ENCODE measurements at regions not wholly inside any gene's neighbourhood (a gene's known extent, or its start where the extent isn't known, plus 50 kb on each side); places are given as distances from the start of the nearest gene placed in this dataset.

DNA sequence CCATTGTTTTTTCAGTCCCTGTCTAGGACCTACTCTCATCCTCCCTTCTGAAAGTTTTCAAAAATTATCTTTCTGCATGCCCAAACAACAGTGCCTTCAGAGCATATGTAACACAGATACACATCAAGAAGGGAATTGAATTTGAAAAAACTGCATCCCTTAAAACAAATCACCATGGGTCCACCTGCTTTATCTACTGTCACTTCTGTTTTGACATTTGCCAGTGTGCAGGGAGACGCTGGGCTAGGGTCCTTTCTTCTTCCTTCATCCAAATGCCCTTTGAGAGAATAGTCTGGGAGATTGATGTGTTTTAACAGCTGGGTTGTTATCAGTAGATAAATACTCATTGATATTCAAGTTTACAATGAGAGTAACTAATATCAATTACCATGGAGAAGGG is 1630.1 kb downstream of the MAT2B start:
- H3K9me3 ChIP-seq (ENCODE audit: control insufficient read depth, low read length): no peaks in the 10 kb centered on the region
- H3K4me1 ChIP-seq (ENCODE audit: control insufficient read depth in 1 of 2, insufficient read depth in 2 of 2, low read length in 2 of 2): no peaks in the 10 kb centered on the region
- no peaks in the 10 kb centered on the region for H3K27me3 ChIP-seq (ENCODE audit: control insufficient read depth in 1 of 2, insufficient read depth in 2 of 2, low read length in 1 of 2)
- no peak overlapping the region for H3K4me3 ChIP-seq (ENCODE audit: low read length in 2 of 2)
- no peaks in the 10 kb centered on the region for H3K36me3 ChIP-seq (ENCODE audit: control insufficient read depth in 1 of 2, insufficient read depth in 2 of 2, low read length in 1 of 2)
- no peak for ATAC-seq (ENCODE audit: low FRiP score)
- DNase-seq: no peak
- H3K27ac ChIP-seq (ENCODE audit: low read depth in 1 of 2, low read length in 2 of 2): no peak overlapping the region
- WGBS, 2 donors: 0 to 4% methylated on average over 1 of the region's 1 CpG
- intact Hi-C loops (cut with DNase I): no loop called here

DNA sequence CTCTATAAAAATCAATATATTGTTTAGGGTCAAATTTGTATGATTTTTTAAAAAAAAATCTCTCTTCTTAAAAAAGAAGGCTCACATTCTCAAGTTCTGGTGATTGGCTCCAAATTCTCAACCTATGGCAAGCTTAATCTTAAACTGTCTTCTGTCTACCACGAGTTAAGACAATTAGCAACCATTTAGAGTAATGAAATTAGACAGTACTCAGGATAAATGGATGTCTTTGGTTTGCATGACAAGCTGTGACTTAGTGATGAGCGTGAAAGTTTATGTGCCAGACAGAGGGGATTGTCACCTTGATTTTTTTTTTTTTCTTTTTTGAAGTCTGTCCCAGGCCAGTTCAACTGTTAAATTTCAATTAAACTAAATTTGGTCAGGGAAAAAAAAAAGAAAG is 1632.3 kb downstream of the MAT2B start:
- Histone ChIP-seq H3K4me1 (ENCODE audit: control insufficient read depth in 1 of 2, insufficient read depth in 2 of 2, low read length in 2 of 2) (no peaks in the 10 kb centered on the region), H3K4me3 (ENCODE audit: low read length in 2 of 2) (no peak overlapping the region), H3K36me3 (ENCODE audit: control insufficient read depth in 1 of 2, insufficient read depth in 2 of 2, low read length in 1 of 2) (no peaks in the 10 kb centered on the region), H3K27ac (ENCODE audit: low read depth in 1 of 2, low read length in 2 of 2) (no peak overlapping the region), H3K9me3 (ENCODE audit: control insufficient read depth, low read length) (no peaks in the 10 kb centered on the region), H3K27me3 (ENCODE audit: control insufficient read depth in 1 of 2, insufficient read depth in 2 of 2, low read length in 1 of 2) (no peaks in the 10 kb centered on the region)
- intact Hi-C loops (cut with DNase I): no loop called here
- 55 to 57% methylated on average over 2 of the region's 2 CpGs for WGBS, 2 donors
- DNase-seq: no peak
- no peak for ATAC-seq (ENCODE audit: low FRiP score)

DNA sequence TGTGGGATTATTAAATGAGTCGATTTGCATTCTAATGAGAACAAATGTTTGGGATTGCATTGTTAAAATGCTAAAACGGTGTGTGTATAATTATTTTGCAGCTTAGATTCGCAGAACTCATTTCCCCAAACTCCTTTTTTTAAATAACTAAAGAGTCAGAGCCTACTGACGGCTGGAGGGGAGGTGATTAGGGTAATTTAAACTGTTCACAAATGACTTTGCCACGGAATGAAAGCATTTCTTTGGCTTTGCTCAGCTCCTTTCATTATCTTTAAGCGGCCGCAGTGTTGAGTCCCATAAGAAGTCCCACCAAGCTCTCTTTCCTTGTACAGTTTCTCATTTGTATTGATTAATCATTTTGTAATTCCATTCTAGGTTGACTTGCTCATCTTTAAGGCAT is 1632.8 kb downstream of the MAT2B start:
- no peaks in the 10 kb centered on the region for H3K36me3 ChIP-seq (ENCODE audit: control insufficient read depth in 1 of 2, insufficient read depth in 2 of 2, low read length in 1 of 2)
- no peak for ATAC-seq (ENCODE audit: low FRiP score)
- no peaks in the 10 kb centered on the region for H3K9me3 ChIP-seq (ENCODE audit: control insufficient read depth, low read length)
- no peaks in the 10 kb centered on the region for H3K4me1 ChIP-seq (ENCODE audit: control insufficient read depth in 1 of 2, insufficient read depth in 2 of 2, low read length in 2 of 2)
- no peak overlapping the region for H3K4me3 ChIP-seq (ENCODE audit: low read length in 2 of 2)
- WGBS, 2 donors: 22 to 26% methylated on average over 7 of the region's 7 CpGs
- no peak for DNase-seq
- no peaks in the 10 kb centered on the region for H3K27me3 ChIP-seq (ENCODE audit: control insufficient read depth in 1 of 2, insufficient read depth in 2 of 2, low read length in 1 of 2)
- no peak overlapping the region for H3K27ac ChIP-seq (ENCODE audit: low read depth in 1 of 2, low read length in 2 of 2)
- intact Hi-C loops (cut with DNase I): no loop called here

DNA sequence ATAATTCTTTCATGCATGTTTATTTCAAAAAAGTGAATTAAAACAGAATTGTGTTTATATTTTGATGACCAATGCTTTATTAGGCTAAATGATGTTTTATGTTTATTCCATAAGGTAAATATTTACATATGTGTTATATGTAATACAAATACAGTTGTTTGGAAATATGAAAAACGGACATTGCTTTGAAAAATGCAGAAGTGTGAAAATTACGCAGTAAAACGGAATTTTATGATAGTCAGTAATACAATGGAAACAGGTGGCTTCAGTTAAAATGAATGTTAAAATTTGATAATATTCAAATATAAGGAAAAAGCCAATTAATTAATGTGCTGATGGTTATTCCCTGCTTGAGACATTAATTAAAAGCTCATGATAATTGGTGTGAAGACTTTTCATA is 1633.8 kb downstream of the MAT2B start:
- H3K4me3 ChIP-seq (ENCODE audit: low read length in 2 of 2): no peak overlapping the region
- H3K36me3 ChIP-seq (ENCODE audit: control insufficient read depth in 1 of 2, insufficient read depth in 2 of 2, low read length in 1 of 2): no peaks in the 10 kb centered on the region
- H3K9me3 ChIP-seq (ENCODE audit: control insufficient read depth, low read length): no peaks in the 10 kb centered on the region
- H3K27me3 ChIP-seq (ENCODE audit: control insufficient read depth in 1 of 2, insufficient read depth in 2 of 2, low read length in 1 of 2): peaks cover 0 to 2% of the 10 kb centered on the region in 2 donors
- 78 to 84% methylated on average over 3 of the region's 3 CpGs for WGBS, 2 donors
- intact Hi-C loops (cut with DNase I): no loop called here
- no peaks in the 10 kb centered on the region for H3K4me1 ChIP-seq (ENCODE audit: control insufficient read depth in 1 of 2, insufficient read depth in 2 of 2, low read length in 2 of 2)
- H3K27ac ChIP-seq (ENCODE audit: low read depth in 1 of 2, low read length in 2 of 2): no peak overlapping the region
- DNase-seq (no peak), ATAC-seq (ENCODE audit: low FRiP score) (no peak)

DNA sequence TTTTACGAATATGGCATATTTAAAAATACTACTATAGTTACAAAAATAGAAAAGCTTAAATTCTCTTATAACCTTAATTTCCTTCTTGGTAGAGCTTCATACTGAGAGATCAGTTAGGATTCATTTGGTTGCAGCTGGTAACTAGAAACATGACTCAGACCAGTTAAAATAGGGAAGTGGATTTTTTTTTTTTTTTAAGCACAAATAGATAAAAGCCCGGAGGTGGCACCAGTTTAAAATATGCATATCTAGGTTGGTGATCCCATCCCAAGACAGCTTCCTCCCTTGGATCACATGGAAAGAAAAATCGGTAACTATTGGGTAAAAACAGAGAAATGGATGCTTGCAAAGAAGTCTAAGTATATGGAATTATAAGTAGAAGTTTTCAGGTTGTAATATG is 1634.3 kb downstream of the MAT2B start:
- Histone ChIP-seq H3K4me3 (ENCODE audit: low read length in 2 of 2) (no peak overlapping the region), H3K4me1 (ENCODE audit: control insufficient read depth in 1 of 2, insufficient read depth in 2 of 2, low read length in 2 of 2) (no peaks in the 10 kb centered on the region), H3K36me3 (ENCODE audit: control insufficient read depth in 1 of 2, insufficient read depth in 2 of 2, low read length in 1 of 2) (no peaks in the 10 kb centered on the region), H3K9me3 (ENCODE audit: control insufficient read depth, low read length) (no peaks in the 10 kb centered on the region), H3K27ac (ENCODE audit: low read depth in 1 of 2, low read length in 2 of 2) (no peak overlapping the region), H3K27me3 (ENCODE audit: control insufficient read depth in 1 of 2, insufficient read depth in 2 of 2, low read length in 1 of 2) (peaks cover 0 to 2% of the 10 kb centered on the region in 2 donors)
- intact Hi-C loops (cut with DNase I): no loop called here
- no peak for ATAC-seq (ENCODE audit: low FRiP score)
- DNase-seq: no peak
- WGBS, 2 donors: 66 to 78% methylated on average over 3 of the region's 3 CpGs

DNA sequence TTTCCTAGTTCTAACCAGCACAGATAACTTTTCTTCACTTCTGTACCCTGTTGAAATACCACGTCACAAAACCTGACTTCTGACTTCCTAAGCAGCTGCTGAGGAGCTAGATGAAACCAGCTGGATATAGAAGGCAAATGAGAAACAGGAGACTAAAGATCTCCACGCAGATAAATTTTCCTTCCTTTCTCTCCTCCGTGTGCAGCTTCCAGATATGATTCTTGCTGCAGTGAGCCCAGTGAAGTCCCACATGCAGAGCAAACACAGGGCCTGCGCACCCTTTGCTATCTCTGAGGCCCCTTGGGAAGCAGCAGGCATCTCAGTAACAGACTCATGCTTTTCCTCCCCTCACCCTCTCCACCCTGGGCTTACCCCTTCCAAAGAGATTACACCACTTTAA is 1638.3 kb downstream of the MAT2B start:
- H3K4me1 ChIP-seq (ENCODE audit: control insufficient read depth in 1 of 2, insufficient read depth in 2 of 2, low read length in 2 of 2): no peaks in the 10 kb centered on the region
- no peak for ATAC-seq (ENCODE audit: low FRiP score)
- WGBS, 2 donors: 17 to 21% methylated on average over 4 of the region's 4 CpGs

DNA sequence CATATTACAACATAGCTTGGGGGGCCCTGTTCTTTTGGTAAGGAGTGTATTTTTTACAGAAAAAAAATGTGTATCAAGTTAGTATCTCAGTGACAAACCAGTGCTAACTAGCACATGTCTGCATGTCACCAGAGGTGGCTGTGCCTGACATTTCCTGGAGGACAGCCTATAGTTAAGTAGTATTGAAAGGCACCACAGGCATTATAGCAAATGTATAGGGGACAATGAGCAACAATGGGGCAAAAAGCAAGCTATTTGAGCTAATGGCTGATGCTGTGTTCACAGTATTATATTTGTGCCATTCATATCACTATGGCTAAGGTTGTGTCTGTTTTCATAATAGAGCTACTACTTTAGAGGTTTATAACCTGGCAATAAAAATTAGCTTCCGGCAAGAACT is 1644.0 kb downstream of the MAT2B start:
- Histone ChIP-seq H3K4me3 (ENCODE audit: low read length in 2 of 2) (no peak overlapping the region), H3K4me1 (ENCODE audit: control insufficient read depth in 1 of 2, insufficient read depth in 2 of 2, low read length in 2 of 2) (no peaks in the 10 kb centered on the region), H3K27ac (ENCODE audit: low read depth in 1 of 2, low read length in 2 of 2) (no peak overlapping the region), H3K27me3 (ENCODE audit: control insufficient read depth in 1 of 2, insufficient read depth in 2 of 2, low read length in 1 of 2) (peaks cover 0 to 4% of the 10 kb centered on the region in 2 donors), H3K36me3 (ENCODE audit: control insufficient read depth in 1 of 2, insufficient read depth in 2 of 2, low read length in 1 of 2) (no peaks in the 10 kb centered on the region), H3K9me3 (ENCODE audit: control insufficient read depth, low read length) (peaks cover 3% of the 10 kb centered on the region)
- 77% methylated on average over 1 of the region's 1 CpG for whole genome bisulfite sequencing, 2 donors
- DNase-seq (no peak), ATAC-seq (ENCODE audit: low FRiP score) (no peak)
- intact Hi-C loops (cut with DNase I): no loop called here

More for the DNA sequence above, 1638.3 kb downstream of the MAT2B start:
- Histone ChIP-seq H3K36me3 (ENCODE audit: control insufficient read depth in 1 of 2, insufficient read depth in 2 of 2, low read length in 1 of 2) (no peaks in the 10 kb centered on the region), H3K9me3 (ENCODE audit: control insufficient read depth, low read length) (peaks cover 3% of the 10 kb centered on the region), H3K27me3 (ENCODE audit: control insufficient read depth in 1 of 2, insufficient read depth in 2 of 2, low read length in 1 of 2) (peaks cover 0 to 4% of the 10 kb centered on the region in 2 donors), H3K4me3 (ENCODE audit: low read length in 2 of 2) (no peak overlapping the region), H3K27ac (ENCODE audit: low read depth in 1 of 2, low read length in 2 of 2) (no peak overlapping the region)
- intact Hi-C loops (cut with DNase I): no loop called here
- no peak for DNase-seq

DNA sequence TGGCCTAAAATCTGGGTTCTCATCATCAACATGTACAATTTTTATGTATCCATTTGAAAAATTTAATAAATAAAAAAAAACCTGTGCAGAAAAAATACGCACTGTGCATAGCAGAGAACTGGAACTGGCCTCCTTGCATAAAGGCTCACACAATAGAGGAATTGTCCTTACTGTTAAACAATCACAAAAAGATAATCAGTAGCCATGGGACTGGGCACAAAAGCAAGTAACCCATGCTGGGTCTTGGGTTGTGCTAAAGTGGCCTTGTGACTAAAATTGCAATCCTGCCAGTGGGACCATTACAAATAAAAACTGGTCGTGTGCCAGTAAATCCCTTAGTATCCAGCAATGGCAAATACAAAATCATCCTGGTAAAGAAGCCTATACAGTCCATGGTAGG is 1646.6 kb downstream of the MAT2B start:
- DNase-seq (no peak), ATAC-seq (ENCODE audit: low FRiP score) (no peak)
- H3K4me3 ChIP-seq (ENCODE audit: low read length in 2 of 2): no peak overlapping the region
- peaks cover 0 to 4% of the 10 kb centered on the region in 2 donors for H3K27me3 ChIP-seq (ENCODE audit: control insufficient read depth in 1 of 2, insufficient read depth in 2 of 2, low read length in 1 of 2)
- peaks cover 3% of the 10 kb centered on the region for H3K9me3 ChIP-seq (ENCODE audit: control insufficient read depth, low read length)
- no peaks in the 10 kb centered on the region for H3K36me3 ChIP-seq (ENCODE audit: control insufficient read depth in 1 of 2, insufficient read depth in 2 of 2, low read length in 1 of 2)
- WGBS, 2 donors: 71% methylated on average over 2 of the region's 2 CpGs
- no peak overlapping the region for H3K27ac ChIP-seq (ENCODE audit: low read depth in 1 of 2, low read length in 2 of 2)
- H3K4me1 ChIP-seq (ENCODE audit: control insufficient read depth in 1 of 2, insufficient read depth in 2 of 2, low read length in 2 of 2): no peaks in the 10 kb centered on the region
- intact Hi-C loops (cut with DNase I): no loop called here

DNA sequence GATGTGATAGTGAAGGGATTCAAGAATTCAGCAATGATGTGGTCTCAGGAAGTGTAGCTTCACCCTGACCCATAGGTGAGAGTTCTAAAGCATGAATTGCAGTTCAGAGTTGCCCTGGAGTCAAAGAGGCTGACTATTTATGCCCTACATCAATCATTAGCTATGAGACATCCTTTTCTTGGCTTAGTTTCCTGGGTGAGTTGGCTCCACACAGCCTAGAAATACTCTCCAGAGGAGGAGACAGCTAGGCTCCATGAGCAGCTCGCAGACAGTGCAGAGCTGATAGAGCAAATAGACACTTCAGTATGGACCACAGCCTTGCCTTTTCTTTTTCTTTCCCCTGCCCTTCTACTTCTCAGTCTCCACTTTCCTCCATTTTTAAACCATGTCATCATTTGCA is 1651.8 kb downstream of the MAT2B start:
- Histone ChIP-seq H3K36me3 (ENCODE audit: control insufficient read depth in 1 of 2, insufficient read depth in 2 of 2, low read length in 1 of 2) (no peaks in the 10 kb centered on the region), H3K9me3 (ENCODE audit: control insufficient read depth, low read length) (peaks cover 2% of the 10 kb centered on the region), H3K4me1 (ENCODE audit: control insufficient read depth in 1 of 2, insufficient read depth in 2 of 2, low read length in 2 of 2) (no peaks in the 10 kb centered on the region), H3K27ac (ENCODE audit: low read depth in 1 of 2, low read length in 2 of 2) (no peak overlapping the region), H3K27me3 (ENCODE audit: control insufficient read depth in 1 of 2, insufficient read depth in 2 of 2, low read length in 1 of 2) (no peaks in the 10 kb centered on the region), H3K4me3 (ENCODE audit: low read length in 2 of 2) (no peak overlapping the region)
- intact Hi-C loops (cut with DNase I): no loop called here
- 57 to 67% methylated on average over 1 of the region's 1 CpG for WGBS, 2 donors
- ATAC-seq (ENCODE audit: low FRiP score) (no peak), DNase-seq (no peak)

Data from aorta (tissue), 5 donors.